ENCODE measurements at regions not wholly inside any gene's neighbourhood (a gene's known extent, or its start where the extent isn't known, plus 50 kb on each side); places are given as distances from the start of the nearest gene placed in this dataset.

GRCh38 chr1:196160066-196160795, 448.0 kb downstream of the KCNT2 start:
- Histone ChIP-seq H3K9me3 (ENCODE audit: low read length) (no peaks in the 10 kb centered on the region), H2AFZ (ENCODE audit: low read length) (no peak overlapping the region), H3K9me2 (ENCODE audit: insufficient read depth, low read length) (no peaks in the 10 kb centered on the region), H3K4me2 (ENCODE audit: low read length) (no peak overlapping the region), H3K36me3 (ENCODE audit: insufficient read depth, low read length) (no peaks in the 10 kb centered on the region), H4K20me1 (ENCODE audit: insufficient read depth, low read length) (no peaks in the 10 kb centered on the region), H3K79me2 (ENCODE audit: insufficient read depth, low read depth, low read length) (no peaks in the 10 kb centered on the region), H3K4me3 (ENCODE audit: low read depth, low read length, poor library complexity, severe bottlenecking) (no peak overlapping the region), H3K27ac (ENCODE audit: low read depth, low read length, poor library complexity, severe bottlenecking) (no peak overlapping the region), H3K4me1 (ENCODE audit: insufficient read depth, low read length, poor library complexity, severe bottlenecking) (no peaks in the 10 kb centered on the region)
- intact Hi-C loops (cut with micrococcal nuclease; ENCODE audit: unreplicated experiment), result no loop called here
- no peak for TF ChIP-seq CTCF (conservative IDR thresholded peaks at IDR 0.05; ENCODE audit: low read length)
- TF ChIP-seq EZH2phosphoT487 (IDR thresholded peaks at IDR 0.05; ENCODE audit: borderline replicate concordance, low read depth, low read length), result no peak
- POLR2A ChIA-PET, result interaction anchor here (0.6 to 1.1 kb wide), 2 partner anchors 18 to 311 kb away, joined by 3 to 4 read pairs; no protein-coding TSS in a partner anchor
- DNase-seq (ENCODE audit: low spot score), result no peak
- no TSS peak for BruUV-seq (replicated peaks)
- CTCF ChIA-PET (ENCODE audit: unreplicated experiment), result no interaction called here

- no peak for DNase-seq (ENCODE audit: low spot score)
- ChIA-PET POLR2A (interaction anchor here (0.7 to 1.7 kb wide), 2 partner anchors 12 to 473 kb away, joined by 4 to 5 read pairs; no protein-coding TSS in a partner anchor), CTCF (ENCODE audit: unreplicated experiment) (no interaction called here)
- Histone ChIP-seq H3K9me2 (ENCODE audit: insufficient read depth, low read length) (no peaks in the 10 kb centered on the region), H3K36me3 (ENCODE audit: insufficient read depth, low read length) (no peaks in the 10 kb centered on the region), H3K4me1 (ENCODE audit: insufficient read depth, low read length, poor library complexity, severe bottlenecking) (no peaks in the 10 kb centered on the region), H4K20me1 (ENCODE audit: insufficient read depth, low read length) (no peaks in the 10 kb centered on the region), H3K79me2 (ENCODE audit: insufficient read depth, low read depth, low read length) (no peaks in the 10 kb centered on the region), H3K9me3 (ENCODE audit: low read length) (no peaks in the 10 kb centered on the region), H3K4me3 (ENCODE audit: low read depth, low read length, poor library complexity, severe bottlenecking) (no peak overlapping the region), H3K4me2 (ENCODE audit: low read length) (no peak overlapping the region), H3K27ac (ENCODE audit: low read depth, low read length, poor library complexity, severe bottlenecking) (no peak overlapping the region), H2AFZ (ENCODE audit: low read length) (no peak overlapping the region)
- TF ChIP-seq EZH2phosphoT487 (IDR thresholded peaks at IDR 0.05; ENCODE audit: borderline replicate concordance, low read depth, low read length) (no peak), CTCF (conservative IDR thresholded peaks at IDR 0.05; ENCODE audit: low read length) (no peak)
- intact Hi-C loops (cut with micrococcal nuclease; ENCODE audit: unreplicated experiment), result no loop called here
- BruUV-seq (replicated peaks), result no TSS peak
Observed at GRCh38 chr1:196155586-196155985, 452.7 kb downstream of the KCNT2 start.

GRCh38 chr1:196152975-196153374, 455.3 kb downstream of the KCNT2 start:
- no peak for DNase-seq (ENCODE audit: low spot score)
- Histone ChIP-seq H3K4me1 (ENCODE audit: insufficient read depth, low read length, poor library complexity, severe bottlenecking) (no peaks in the 10 kb centered on the region), H3K4me2 (ENCODE audit: low read length) (no peak overlapping the region), H3K27ac (ENCODE audit: low read depth, low read length, poor library complexity, severe bottlenecking) (no peak overlapping the region), H3K36me3 (ENCODE audit: insufficient read depth, low read length) (no peaks in the 10 kb centered on the region), H3K79me2 (ENCODE audit: insufficient read depth, low read depth, low read length) (no peaks in the 10 kb centered on the region), H3K9me2 (ENCODE audit: insufficient read depth, low read length) (no peaks in the 10 kb centered on the region), H3K9me3 (ENCODE audit: low read length) (no peaks in the 10 kb centered on the region), H2AFZ (ENCODE audit: low read length) (no peak overlapping the region), H3K4me3 (ENCODE audit: low read depth, low read length, poor library complexity, severe bottlenecking) (no peak overlapping the region), H4K20me1 (ENCODE audit: insufficient read depth, low read length) (no peaks in the 10 kb centered on the region)
- POLR2A ChIA-PET, result no interaction called here
- BruUV-seq (replicated peaks), result no TSS peak
- intact Hi-C loops (cut with micrococcal nuclease; ENCODE audit: unreplicated experiment), result loop anchor here (5.0 kb wide), 1 partner anchor 224 kb away; no protein-coding TSS in a partner anchor
- TF ChIP-seq CTCF (conservative IDR thresholded peaks at IDR 0.05; ENCODE audit: low read length) (no peak), EZH2phosphoT487 (IDR thresholded peaks at IDR 0.05; ENCODE audit: borderline replicate concordance, low read depth, low read length) (no peak)
- CTCF ChIA-PET (ENCODE audit: unreplicated experiment), result no interaction called here
